ENCODE measurements at regions not wholly inside any gene's neighbourhood (a gene's known extent, or its start where the extent isn't known, plus 50 kb on each side); places are given as distances from the start of the nearest gene placed in this dataset.

DNA sequence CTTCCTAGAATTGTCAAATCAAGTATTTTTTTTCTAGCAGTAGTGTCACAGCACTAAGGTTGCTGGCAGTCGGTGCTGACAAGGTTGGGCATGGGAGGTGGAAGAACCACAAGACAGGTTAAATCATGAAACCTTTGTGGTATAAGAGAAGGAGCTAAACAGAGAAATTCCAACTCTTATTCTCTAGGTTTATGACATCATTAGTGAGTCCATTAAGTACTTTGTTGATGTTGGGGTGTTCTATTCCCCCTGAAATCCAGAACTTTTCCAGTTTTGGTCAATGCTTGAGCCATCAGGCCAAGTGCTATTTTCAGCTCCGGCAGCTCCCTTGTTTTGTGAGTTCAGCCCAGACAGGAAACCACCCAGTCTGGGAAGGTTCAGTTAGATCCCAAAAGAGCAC lies 206.0 kb upstream of the SOX9 start:
- H3K4me3 Mint-ChIP-seq, result no peak overlapping the region
- no peak for DNase-seq
- no peak for ATAC-seq
- H3K36me3 Mint-ChIP-seq (ENCODE audit: low read depth), result no peaks in the 10 kb centered on the region
- no peak overlapping the region for H3K27ac Mint-ChIP-seq
- peaks cover 21% of the 10 kb centered on the region for H3K9me3 Mint-ChIP-seq
- no peaks in the 10 kb centered on the region for H3K4me1 Mint-ChIP-seq
- no peaks in the 10 kb centered on the region for H3K27me3 Mint-ChIP-seq

DNA sequence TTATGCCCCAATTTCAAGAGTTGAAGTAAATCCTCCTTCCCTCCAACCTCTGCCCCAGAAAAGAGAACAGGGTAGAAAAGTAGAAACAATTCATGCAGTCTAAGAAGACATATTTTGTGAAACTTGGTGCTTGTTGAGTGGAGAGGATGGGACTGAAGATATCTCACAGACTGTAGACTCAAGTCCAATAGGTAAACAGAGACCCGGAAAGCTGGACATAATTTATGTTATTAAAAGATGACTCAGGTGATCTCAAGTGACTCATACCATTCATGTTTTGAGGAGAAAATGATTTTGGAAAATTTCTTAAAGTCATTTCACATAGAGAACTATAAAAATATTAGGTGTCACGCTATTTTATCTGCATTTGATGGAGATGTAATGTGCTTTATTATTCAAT lies 203.1 kb upstream of the SOX9 start:
- H3K9me3 Mint-ChIP-seq, result peaks cover 23% of the 10 kb centered on the region
- H3K36me3 Mint-ChIP-seq (ENCODE audit: low read depth), result no peaks in the 10 kb centered on the region
- ATAC-seq (no peak), DNase-seq (no peak)
- H3K4me3 Mint-ChIP-seq, result no peak overlapping the region
- no peak overlapping the region for H3K27ac Mint-ChIP-seq
- H3K4me1 Mint-ChIP-seq, result no peaks in the 10 kb centered on the region
- H3K27me3 Mint-ChIP-seq, result no peaks in the 10 kb centered on the region

DNA sequence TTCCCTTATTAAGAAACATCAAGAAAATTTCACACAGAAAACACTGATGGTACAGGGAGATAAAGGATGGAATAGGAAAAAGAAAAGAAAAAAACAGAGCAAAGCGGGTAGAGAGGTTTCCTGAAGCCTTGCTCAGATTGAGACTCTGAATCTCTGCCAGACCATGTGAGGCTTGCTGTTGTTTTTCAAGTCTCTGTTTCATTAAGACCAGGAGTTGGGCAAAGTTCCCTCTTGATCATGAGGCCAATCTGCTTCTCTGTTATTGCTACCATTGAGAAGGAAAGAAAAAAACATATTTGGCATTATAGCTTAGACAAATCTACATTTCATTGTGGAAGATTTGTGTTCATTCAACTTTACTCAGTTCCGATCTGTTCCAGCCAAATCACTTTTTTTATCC lies 201.6 kb upstream of the SOX9 start:
- DNase-seq (no peak), ATAC-seq (no peak)
- Mint-ChIP-seq H3K36me3 (ENCODE audit: low read depth) (no peaks in the 10 kb centered on the region), H3K27me3 (no peaks in the 10 kb centered on the region), H3K4me3 (no peak overlapping the region), H3K9me3 (peaks cover 17% of the 10 kb centered on the region), H3K27ac (no peak overlapping the region), H3K4me1 (no peaks in the 10 kb centered on the region)

DNA sequence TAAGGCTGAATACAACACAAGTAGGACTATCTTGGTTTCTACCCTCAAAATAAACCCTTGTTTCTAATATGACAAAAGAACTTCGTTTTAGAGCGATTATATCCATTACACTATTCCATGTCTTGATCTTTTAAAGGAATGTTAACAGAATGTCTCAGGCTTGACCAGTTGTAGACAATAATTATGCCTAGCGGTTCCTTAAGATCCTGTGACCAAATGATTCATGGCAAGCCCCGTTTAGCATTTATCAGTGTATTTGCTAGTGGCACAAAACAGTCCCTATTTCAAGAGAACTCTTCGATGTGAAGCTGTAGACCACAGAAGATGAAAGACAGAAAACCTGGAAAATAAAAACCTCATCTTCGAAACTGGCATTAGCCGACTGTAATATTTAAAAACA lies 200.9 kb upstream of the SOX9 start:
- ATAC-seq, result no peak
- H3K36me3 Mint-ChIP-seq (ENCODE audit: low read depth), result no peaks in the 10 kb centered on the region
- H3K4me1 Mint-ChIP-seq, result no peaks in the 10 kb centered on the region
- no peak overlapping the region for H3K4me3 Mint-ChIP-seq
- DNase-seq, result no peak
- H3K27ac Mint-ChIP-seq, result no peak overlapping the region
- no peaks in the 10 kb centered on the region for H3K27me3 Mint-ChIP-seq
- H3K9me3 Mint-ChIP-seq, result peaks cover 17% of the 10 kb centered on the region

DNA sequence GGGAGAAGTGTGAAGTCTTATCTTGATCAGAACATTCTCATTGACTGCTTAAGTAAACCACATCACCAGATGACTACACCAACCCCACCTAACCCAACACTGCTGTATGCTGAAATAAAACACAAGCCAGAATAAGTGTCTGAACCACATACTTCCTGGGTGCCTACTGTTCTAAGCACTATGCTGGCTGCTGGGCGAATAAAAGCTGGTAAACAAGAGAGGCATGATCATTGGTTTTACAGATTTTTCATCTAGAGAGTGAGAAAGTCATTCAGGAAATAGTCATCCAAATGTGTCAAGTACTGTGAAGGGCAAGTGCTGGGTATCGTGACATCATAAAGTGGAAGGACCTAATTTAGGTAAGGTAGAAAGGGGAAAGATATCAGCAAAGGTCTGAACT lies 199.0 kb upstream of the SOX9 start:
- no peaks in the 10 kb centered on the region for H3K27me3 Mint-ChIP-seq
- H3K9me3 Mint-ChIP-seq, result peaks cover 17% of the 10 kb centered on the region
- ATAC-seq (peak; percentile 72), DNase-seq (no peak)
- H3K36me3 Mint-ChIP-seq (ENCODE audit: low read depth), result no peaks in the 10 kb centered on the region
- no peak overlapping the region for H3K4me3 Mint-ChIP-seq
- H3K27ac Mint-ChIP-seq, result no peak overlapping the region
- H3K4me1 Mint-ChIP-seq, result no peaks in the 10 kb centered on the region

DNA sequence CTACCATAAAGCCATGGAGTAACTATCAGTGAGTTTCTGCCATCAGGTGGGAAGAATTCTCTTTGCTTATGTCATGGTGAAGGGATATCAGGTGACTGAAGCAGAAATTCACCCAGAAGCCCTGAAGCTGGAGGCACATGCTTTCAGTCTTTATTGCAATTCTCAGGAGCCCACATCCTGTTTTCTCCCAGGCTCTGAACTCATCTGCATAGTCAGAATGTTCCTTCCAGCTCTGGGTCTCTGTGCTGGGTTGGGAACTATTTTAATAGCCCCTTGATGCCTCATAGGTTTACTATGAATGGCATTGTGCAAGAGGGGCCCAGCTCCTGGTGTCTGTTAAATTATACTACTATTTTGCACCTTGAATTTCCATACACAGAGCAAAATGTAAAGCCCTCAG lies 198.4 kb upstream of the SOX9 start:
- Mint-ChIP-seq H3K4me3 (no peak overlapping the region), H3K4me1 (no peaks in the 10 kb centered on the region), H3K27me3 (no peaks in the 10 kb centered on the region), H3K36me3 (ENCODE audit: low read depth) (no peaks in the 10 kb centered on the region), H3K9me3 (peaks cover 17% of the 10 kb centered on the region), H3K27ac (no peak overlapping the region)
- ATAC-seq, result no peak
- no peak for DNase-seq

DNA sequence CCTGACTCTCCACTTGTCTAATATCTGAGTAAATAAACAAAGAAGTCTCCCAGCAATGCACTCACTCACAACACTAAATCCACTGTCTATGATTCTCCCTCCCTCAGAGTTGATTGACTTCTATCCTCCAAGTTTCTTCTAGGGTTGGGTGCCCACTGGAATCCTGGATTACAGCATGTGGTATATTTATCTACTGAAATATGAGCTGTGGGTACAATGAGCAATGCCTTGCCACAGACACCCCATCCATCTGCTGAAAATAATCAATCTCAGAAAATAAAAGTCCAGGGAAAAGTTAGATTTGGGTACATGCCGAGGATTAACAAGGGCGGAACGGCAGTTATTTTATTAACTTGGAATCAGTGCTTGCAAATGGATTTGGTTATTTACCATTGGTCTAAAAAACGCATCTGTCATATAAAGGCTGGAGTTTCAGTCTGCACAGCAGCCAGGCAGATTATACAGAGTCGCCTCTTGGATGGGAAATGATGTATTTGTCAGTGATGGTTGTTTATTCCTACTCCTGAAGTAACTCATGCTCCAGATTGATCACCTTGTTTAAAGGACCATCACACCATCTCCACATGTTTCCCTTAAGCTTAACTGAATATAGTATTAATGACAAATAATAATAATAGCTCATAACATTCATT lies 193.9 kb upstream of the SOX9 start:
- no peaks in the 10 kb centered on the region for H3K4me1 Mint-ChIP-seq
- DNase-seq (no peak), ATAC-seq (no peak)
- H3K27ac Mint-ChIP-seq, result no peak overlapping the region
- no peaks in the 10 kb centered on the region for H3K27me3 Mint-ChIP-seq
- H3K36me3 Mint-ChIP-seq (ENCODE audit: low read depth), result no peaks in the 10 kb centered on the region
- no peak overlapping the region for H3K4me3 Mint-ChIP-seq
- peaks cover 6% of the 10 kb centered on the region for H3K9me3 Mint-ChIP-seq

DNA sequence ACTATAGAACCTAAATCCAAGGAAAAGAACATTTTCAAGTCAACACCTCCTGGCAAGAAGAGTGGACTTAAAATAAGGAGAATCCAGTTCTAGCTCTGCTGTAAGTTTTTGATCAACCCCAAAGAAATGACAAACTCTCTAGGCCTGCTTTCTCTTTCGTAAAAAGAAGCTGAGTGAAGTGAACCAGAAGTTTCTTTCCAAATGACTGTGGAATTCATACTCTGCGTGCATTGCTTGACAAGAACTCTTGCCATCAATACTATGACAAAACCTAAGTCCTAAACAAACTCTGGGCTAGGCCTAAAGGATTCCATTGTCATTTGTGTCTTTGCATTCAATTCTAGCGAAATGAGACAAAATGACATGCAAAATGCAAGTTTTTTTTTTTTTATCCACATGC lies 187.5 kb upstream of the SOX9 start:
- no peak for DNase-seq
- peaks cover 4% of the 10 kb centered on the region for H3K9me3 Mint-ChIP-seq
- no peak overlapping the region for H3K4me3 Mint-ChIP-seq
- no peaks in the 10 kb centered on the region for H3K4me1 Mint-ChIP-seq
- H3K27ac Mint-ChIP-seq, result no peak overlapping the region
- H3K27me3 Mint-ChIP-seq, result no peaks in the 10 kb centered on the region
- H3K36me3 Mint-ChIP-seq (ENCODE audit: low read depth), result no peaks in the 10 kb centered on the region
- ATAC-seq, result no peak

DNA sequence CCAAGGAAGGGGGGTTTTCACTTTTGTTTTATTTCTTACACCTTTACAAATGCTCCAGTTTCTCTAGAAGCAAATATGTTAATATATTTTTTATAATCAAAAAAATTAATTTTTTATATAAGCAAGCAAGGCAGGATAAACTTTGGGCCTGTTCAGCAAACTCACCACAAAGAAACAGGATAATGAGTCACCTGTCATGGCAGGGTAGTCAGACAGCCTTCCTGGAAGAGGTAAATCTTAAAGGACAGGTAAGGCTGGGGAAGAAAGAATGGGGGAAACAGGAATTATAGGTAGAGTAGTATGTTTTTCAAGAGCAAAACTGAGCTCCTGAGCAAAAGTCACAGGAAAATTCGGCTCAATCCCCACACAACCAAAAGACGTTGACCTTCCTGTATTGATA lies 186.3 kb upstream of the SOX9 start:
- H3K36me3 Mint-ChIP-seq (ENCODE audit: low read depth), result no peaks in the 10 kb centered on the region

DNA sequence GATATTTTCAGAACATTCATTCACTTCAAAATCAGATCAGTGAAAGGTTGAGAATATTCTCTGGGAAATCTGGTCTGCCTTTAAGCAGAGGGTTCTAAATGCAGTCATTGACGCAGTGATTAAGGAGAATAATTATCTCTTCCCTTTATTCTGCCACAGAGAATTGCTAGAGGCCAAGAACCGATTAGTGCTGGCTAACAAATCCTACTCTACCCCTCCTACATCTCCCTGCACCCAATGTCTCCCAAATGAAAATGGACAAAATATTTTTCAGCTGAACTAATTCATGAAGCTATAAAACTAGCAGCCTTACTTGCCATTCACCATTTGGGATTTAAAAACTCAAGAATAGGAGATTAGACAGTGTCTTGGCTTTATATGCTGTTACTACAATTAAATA lies 185.5 kb upstream of the SOX9 start:
- no peaks in the 10 kb centered on the region for H3K36me3 Mint-ChIP-seq (ENCODE audit: low read depth)
- no peak for ATAC-seq
- DNase-seq, result no peak
- H3K9me3 Mint-ChIP-seq, result peaks cover 6% of the 10 kb centered on the region
- H3K4me1 Mint-ChIP-seq, result no peaks in the 10 kb centered on the region
- no peak overlapping the region for H3K4me3 Mint-ChIP-seq
- no peaks in the 10 kb centered on the region for H3K27me3 Mint-ChIP-seq
- no peak overlapping the region for H3K27ac Mint-ChIP-seq

More for the DNA sequence above, 186.3 kb upstream of the SOX9 start:
- ATAC-seq, result no peak
- Mint-ChIP-seq H3K9me3 (peaks cover 4% of the 10 kb centered on the region), H3K27ac (no peak overlapping the region), H3K27me3 (no peaks in the 10 kb centered on the region), H3K4me3 (no peak overlapping the region), H3K4me1 (no peaks in the 10 kb centered on the region)
- no peak for DNase-seq

DNA sequence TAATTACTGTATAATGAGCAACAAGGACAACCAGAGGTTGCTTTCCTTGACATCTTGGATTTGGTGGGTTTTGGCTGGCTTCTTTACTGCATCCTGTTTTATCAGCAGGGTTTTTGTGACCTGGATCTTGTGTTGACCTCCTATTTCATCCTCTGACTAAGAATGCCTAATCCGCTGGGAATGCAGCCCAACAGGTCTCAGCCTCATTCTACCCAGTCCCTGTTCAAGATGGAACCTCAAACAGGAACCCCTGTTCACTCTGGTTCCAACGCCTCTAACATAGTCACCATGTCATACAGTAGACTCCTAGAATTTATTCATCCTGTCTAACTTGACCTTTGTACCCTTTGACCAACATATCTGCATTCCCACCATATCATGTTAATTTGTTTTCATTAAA lies 183.8 kb upstream of the SOX9 start:
- no peak for ATAC-seq
- no peak for DNase-seq
- Mint-ChIP-seq H3K4me1 (no peaks in the 10 kb centered on the region), H3K9me3 (peaks cover 5% of the 10 kb centered on the region), H3K27me3 (no peaks in the 10 kb centered on the region), H3K27ac (no peak overlapping the region), H3K36me3 (ENCODE audit: low read depth) (no peaks in the 10 kb centered on the region), H3K4me3 (no peak overlapping the region)

DNA sequence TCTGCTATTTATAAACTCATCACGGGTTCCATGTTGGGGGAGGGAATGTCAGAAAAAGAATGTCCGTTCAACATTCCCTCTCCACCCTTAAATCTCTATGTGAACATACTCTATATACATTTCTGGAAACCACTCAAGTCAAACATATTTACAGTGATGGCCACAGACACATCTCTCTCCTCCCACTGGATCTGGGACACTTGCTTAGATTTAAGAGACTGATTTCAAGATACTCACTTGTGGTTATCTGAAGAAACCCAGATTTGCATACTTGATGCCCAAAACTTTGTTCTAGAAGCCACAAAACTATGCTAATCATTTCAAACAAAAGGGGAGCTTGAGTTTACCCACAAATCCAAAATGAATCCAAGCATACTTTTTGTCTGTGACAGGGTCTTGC lies 182.9 kb upstream of the SOX9 start:
- H3K27me3 Mint-ChIP-seq, result no peaks in the 10 kb centered on the region
- ATAC-seq (no peak), DNase-seq (no peak)
- no peaks in the 10 kb centered on the region for H3K4me1 Mint-ChIP-seq
- no peak overlapping the region for H3K4me3 Mint-ChIP-seq
- no peaks in the 10 kb centered on the region for H3K36me3 Mint-ChIP-seq (ENCODE audit: low read depth)
- peaks cover 5% of the 10 kb centered on the region for H3K9me3 Mint-ChIP-seq
- no peak overlapping the region for H3K27ac Mint-ChIP-seq

DNA sequence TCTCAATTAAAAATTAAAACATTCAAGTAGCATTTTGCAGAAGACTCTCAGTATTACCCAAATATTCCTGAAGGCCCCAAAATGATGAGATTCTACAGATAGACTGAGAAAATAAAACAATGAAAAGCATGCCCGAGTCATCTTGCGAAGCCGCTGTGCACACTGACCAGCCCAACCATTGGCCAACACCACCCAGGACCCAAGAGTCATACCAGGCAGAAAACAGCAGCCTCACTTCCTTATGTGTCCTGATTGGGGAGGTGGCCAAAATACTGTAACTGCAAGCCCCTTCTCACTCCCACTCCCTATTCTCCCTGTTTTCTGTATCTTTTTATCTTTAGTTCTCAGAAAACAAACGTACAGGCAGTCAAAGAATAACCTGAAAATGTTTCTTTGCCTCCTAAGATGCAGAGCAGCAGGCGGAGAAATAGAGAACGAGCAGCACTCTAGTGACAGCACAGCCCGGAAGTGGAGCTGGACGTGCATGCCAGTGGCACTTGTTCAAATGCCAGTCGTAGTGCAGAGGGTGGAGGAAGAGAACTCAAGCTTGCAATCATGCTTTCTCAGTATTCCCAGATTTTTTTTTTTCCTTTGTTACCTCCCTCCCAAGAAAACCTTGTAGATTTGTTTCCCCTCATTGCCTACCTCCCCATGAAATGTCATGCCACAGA lies 182.3 kb upstream of the SOX9 start:
- DNase-seq (no peak), ATAC-seq (no peak)
- Mint-ChIP-seq H3K9me3 (peaks cover 5% of the 10 kb centered on the region), H3K4me3 (no peak overlapping the region), H3K27me3 (no peaks in the 10 kb centered on the region), H3K36me3 (ENCODE audit: low read depth) (no peaks in the 10 kb centered on the region), H3K27ac (no peak overlapping the region), H3K4me1 (no peaks in the 10 kb centered on the region)

DNA sequence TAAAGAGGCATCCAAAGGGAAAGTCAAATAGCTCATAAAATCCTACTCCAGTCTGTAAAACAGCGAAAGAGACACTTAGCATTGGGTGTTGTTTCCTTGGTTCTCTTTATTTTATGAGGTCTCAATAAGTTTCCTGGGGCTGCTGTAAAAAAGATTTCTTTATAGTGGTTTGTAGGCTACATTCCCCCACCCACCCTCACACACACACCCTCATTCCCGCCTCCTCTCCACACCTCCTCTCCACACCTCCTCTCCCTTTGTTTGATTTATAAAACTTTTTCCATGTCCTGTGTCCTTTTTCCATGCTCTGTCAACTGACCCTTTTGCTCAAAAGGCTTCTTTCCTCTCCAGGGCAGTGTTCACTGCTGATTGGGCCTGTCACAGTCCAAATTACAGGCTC lies 178.9 kb upstream of the SOX9 start:
- H3K36me3 Mint-ChIP-seq (ENCODE audit: low read depth), result no peaks in the 10 kb centered on the region
- H3K27me3 Mint-ChIP-seq, result no peaks in the 10 kb centered on the region
- ATAC-seq (no peak), DNase-seq (no peak)
- no peak overlapping the region for H3K27ac Mint-ChIP-seq
- H3K9me3 Mint-ChIP-seq, result peaks cover 12% of the 10 kb centered on the region
- no peak overlapping the region for H3K4me3 Mint-ChIP-seq
- H3K4me1 Mint-ChIP-seq, result no peaks in the 10 kb centered on the region

DNA sequence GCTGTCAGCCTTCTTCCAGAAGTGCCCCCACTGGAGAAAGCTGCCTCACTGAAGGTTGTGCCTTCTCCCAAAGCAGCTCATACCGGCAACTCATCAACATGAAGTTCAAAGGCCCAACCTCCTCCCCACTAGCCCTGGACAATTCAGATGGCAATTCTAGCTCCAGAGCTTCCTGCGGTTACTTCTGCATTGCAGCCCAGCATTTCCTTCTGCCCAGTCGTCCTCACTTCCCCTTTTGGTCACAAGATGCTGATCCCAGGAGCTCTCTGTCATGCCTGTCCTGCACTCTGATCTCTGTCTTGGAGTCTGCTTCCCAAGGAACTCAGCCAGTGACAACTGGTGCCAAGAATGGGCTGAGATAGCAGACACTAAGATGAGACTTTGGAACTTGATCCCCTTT lies 178.2 kb upstream of the SOX9 start:
- Mint-ChIP-seq H3K27ac (no peak overlapping the region), H3K27me3 (no peaks in the 10 kb centered on the region), H3K9me3 (peaks cover 17% of the 10 kb centered on the region), H3K36me3 (ENCODE audit: low read depth) (no peaks in the 10 kb centered on the region), H3K4me1 (no peaks in the 10 kb centered on the region), H3K4me3 (no peak overlapping the region)
- ATAC-seq, result no peak
- DNase-seq, result no peak

Measured in activated naive CD8-positive, alpha-beta T cell treated with anti-CD3 and anti-CD28 coated beads, Interleukin-2, amount 50 U/mL, for 24 hours (primary cell).